ENCODE measurements at regions not wholly inside any gene's neighbourhood (a gene's known extent, or its start where the extent isn't known, plus 50 kb on each side); places are given as distances from the start of the nearest gene placed in this dataset.
"Not testable (repeated sequence)": the region's sequence is repeated elsewhere in the genome, so short reads cannot be mapped to it uniquely, and the experiment has no call there.

- no peak for DNase-seq
These were observed 181.4 kb upstream of the ETV3 start for GRCh38 chr1:157319567-157319966.

- DNase-seq = not testable (repeated sequence)
These were observed 179.0 kb upstream of the ETV3 start for GRCh38 chr1:157317229-157317628.

GRCh38 chr1:157315544-157315943 is 177.3 kb upstream of the ETV3 start:
- no peak for DNase-seq

DNA sequence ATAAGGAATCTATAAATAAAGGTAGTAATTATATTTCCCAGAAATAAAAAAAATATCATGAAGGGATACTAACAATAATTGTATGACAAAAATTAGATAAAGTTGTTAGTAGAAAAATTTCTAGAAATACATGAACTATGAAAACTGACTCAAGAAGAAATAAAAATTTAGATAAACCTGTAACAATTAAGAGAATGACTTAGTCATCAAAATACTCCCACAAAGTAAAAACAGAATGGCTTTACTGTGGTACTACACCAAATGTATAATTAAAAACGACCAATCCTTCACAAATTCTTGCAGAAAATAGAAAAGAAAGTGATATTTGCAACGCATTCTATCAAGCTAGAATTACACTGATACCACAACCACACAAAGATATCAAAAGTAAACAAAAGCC is 176.2 kb upstream of the ETV3 start:
- DNase-seq = no peak

DNA sequence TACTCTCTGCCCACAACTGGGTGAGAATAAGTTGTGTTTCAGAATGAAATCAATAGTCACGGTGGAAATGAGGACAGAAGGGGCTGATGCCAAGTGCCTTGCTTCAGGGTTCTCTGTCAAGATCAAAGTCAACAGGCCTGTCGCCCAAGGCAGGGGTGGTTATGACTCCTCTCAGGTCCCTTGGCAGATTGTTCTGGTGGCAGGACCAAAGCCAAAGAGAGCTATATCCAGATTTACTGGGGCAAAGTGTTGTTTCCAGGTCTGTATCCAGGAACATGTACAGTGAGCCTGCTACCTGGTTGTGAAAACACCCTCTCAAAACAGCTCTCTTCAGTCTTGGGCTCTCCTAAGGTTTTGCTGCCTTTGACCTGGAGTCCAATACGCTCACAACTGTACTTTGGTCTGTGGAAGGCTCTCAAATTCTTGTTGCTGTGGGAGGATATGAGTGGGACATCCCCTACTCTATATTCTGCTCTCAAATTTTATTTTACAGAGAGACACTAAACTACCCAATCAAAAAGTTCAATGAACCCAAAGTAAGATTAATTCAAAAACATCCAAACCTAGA is 175.1 kb upstream of the ETV3 start:
- no peak for DNase-seq

GRCh38 chr1:157312082-157312812 is 174.1 kb upstream of the ETV3 start:
- DNase-seq = no peak

GRCh38 chr1:157311730-157312081 is 173.5 kb upstream of the ETV3 start:
- DNase-seq = no peak

GRCh38 chr1:157310805-157311729 is 172.9 kb upstream of the ETV3 start:
- not testable (repeated sequence) for DNase-seq

DNA sequence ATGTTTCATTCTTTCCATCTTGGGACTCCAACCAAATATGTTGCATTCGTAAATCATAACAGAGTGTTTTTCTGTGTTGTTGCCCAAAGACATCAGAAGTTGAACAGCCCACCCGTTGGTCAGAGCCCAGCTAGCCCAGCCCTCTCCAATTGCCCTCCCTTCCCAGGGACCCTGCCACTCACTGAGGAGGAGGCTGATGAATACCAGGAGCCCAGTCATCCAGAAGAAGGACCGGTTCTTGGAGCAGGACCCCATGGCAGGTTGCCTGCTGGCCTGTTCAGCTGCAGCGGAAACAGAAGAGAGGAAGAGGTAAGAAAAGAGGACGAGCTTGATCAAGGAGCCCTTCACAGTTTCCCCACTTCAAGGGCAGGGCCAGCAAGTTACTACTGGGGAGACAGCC is 172.2 kb upstream of the ETV3 start:
- no peak for DNase-seq

DNA sequence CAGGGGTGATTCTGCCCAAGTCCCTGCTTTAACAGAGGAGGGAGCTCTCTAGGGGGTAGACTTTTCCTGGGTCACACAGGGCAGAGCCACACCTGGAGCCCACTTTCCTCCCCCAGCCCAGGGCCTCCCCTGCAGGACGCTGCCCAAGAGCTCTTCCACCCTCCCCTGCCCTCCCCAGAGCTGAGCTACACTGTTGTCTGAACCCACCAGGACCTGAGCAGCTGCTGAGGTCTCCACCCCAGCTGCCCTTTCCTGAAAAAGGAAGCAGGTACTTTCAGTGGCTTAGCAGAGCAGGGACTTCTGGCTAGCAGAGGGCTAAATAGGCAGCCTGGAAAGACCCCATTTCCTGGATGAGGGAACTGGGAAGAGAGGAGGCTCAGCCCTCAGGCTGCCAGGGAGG is 169.3 kb upstream of the ETV3 start:
- no peak for DNase-seq

DNA sequence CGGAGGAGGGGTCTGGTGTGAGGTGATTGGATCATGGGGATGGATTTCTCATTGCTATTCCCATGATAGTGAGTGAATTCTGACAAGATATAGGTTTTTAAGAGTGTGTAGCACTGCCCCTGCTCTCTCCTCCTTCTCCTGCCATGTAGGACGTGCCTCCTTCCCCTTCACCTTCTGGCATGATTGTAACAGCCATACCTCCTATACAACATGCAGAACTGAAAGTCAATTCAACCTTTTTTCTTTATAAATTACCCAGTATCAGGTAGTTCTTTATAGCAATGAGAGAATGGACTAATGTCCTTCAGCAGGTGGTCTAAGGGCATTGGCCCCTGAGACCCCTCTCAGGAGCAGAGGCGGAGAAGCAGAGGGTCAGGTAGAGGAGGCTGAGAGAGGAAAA is 168.7 kb upstream of the ETV3 start:
- DNase-seq = no peak

DNA sequence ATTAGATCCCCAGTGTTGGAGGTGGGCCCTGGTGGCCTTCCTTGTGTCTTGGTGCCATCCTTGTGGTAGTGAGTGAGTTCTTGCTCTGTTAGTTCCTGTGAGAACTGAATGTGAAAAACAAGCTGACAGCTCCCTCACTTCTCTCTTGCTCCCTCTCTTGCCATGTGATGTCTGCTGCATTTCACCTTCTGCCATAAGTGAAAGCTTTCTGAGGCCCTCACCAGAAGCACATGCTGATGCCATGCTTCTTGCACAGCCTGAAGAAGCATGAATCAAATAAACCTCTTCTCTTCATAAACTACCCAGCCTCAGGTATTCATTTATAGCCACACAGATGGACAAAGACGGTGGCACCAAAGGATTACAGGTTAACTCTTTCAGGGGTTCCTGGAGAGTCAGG is 166.1 kb upstream of the ETV3 start:
- no peak for DNase-seq

DNA sequence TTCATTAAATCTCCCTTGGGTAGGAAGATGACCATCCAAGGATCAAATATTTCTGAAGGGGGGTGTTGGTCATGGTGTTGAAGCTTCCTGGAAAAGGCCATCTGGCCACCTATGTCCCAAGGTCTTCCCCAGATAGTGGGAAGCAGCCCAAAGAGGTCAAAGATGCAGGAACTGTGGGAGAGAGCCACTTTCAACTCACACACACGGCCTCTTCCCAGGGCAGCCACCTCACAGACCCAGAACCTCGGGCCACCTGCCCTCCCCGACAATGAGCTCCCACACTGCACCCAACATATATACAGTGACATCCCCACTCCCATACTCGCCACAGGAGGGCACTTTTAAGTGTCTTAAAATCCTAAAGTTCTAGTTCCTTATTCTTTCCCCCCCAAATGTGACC is 164.5 kb upstream of the ETV3 start:
- DNase-seq = no peak

GRCh38 chr1:157302199-157302497 is 164.0 kb upstream of the ETV3 start:
- no peak for DNase-seq

- DNase-seq = no peak
These were observed 163.4 kb upstream of the ETV3 start for GRCh38 chr1:157301477-157302198.

DNA sequence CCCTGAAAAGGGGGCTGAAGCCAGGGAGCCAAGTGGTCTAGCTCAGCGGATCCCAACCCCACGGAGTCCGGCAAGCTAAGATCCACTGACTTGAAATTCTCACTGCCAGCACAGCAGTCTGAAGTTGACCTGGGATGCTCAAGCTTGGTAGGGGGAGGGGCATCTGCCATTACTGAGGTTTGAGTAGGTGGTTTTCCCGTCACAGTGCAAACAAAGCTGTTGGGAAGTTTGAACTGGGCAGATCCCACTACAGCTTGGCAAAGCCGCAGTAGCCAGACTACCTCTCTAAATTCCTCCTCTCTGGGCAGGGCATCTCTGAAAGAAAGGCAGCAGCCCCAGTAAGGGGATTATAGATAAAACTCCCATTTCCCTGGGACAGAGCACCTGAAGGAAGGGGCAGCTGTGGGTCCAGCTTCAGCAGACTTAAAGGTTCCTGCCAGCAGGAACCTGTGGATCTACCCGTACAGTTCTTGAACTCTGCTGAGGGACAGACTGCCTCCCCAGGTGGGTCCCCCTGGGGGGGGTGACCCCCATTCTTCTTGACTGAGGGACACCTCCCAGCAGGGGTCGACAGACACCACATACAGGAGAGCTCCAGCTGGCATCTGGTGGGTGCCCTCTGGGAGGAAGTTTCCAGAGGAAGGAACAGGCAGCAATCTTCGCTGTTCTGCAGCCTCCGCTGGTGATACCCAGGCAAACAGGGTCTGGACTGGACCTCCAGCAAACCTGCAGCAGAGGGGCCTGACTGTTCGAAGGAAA is 156.4 kb upstream of the ETV3 start:
- DNase-seq = not testable (repeated sequence)

- no peak for DNase-seq
These were observed 154.8 kb upstream of the ETV3 start for GRCh38 chr1:157292809-157293564.

DNA sequence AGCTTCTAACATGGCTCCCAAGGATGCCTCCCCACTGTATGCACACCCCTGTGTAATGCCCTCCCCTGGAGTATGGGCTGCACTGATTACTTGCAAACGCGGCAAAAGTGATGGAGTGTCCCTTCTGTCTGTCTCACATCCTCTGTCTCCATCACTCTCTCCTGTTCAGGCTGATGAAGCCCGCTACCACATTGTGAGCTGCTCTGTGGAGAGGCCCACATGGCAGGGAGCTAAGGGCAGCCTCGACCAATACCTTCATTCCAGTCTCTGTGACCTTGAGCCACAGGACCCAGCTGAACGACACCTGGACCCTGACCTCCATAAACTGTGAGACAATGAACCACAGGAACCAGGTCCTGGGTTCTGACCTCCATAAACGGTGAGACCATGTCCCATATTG is 154.1 kb upstream of the ETV3 start:
- DNase-seq = no peak

DNA sequence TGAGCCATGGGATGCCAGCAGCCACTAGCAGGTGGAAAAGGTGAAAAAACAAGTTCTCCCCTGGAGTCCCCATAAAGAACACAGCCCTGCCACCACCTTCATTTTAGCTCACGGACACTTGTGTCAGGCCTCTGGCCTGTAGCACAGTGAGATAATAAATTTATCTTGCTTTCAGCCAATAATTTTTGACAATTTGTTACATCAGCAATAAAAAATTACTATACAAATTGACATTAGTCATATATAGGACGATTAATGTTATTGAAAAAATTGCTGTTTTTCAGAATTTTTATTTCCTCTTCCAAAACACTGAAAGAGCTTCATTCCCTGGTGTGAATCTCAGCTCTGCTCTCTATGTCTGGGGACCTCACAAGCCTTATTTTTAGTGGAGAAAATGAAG is 152.9 kb upstream of the ETV3 start:
- no peak for DNase-seq

DNA sequence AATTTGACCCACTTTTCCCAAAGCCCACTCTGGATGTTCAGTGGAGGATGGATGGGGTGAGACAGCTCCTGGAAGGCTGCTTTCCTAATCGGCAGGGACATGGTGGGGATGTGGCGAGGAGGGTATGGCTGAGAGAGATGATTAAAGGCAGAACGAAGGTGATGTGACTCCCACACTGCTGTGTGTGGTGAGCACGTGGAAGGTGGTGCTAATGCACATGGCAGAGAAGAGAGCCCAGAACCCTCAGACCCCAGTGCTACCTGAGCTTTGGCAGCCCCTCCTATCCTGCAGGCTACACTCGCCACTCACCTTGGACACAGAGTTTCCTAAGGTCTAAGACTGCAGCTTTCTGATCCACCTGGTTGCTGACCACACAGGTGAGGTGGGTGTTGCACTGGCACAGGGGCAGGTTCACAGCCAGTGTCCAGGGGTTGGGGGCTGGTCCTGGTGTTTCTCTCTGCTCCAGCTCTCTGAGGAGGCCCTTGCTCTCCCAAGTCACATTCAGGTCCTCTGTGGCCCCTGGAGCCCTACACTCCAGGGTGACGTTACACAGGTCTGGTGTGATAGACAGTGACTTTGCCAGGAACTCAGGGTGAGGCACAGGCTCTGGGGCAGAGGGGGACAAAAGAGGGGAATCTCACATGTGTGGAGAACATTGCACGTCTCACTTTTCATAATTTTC is 151.4 kb upstream of the ETV3 start:
- no peak for DNase-seq

- DNase-seq = no peak
These were observed 150.8 kb upstream of the ETV3 start for GRCh38 chr1:157288996-157289395.

Measured in activated effector memory CD4-positive, alpha-beta T cell treated with anti-CD3 and anti-CD28 coated beads, Interleukin-2, amount 50 U/mL, for 16 hours (primary cell).